HG03066 (cell line): ENCODE measurements at regions not wholly inside any gene's neighbourhood (a gene's known extent, or its start where the extent isn't known, plus 50 kb on each side); places are given as distances from the start of the nearest gene placed in this dataset.

ENCODE experiments used
- ATAC-seq: cut with Tn5 transposase; IDR thresholded peaks from one replicate; pipeline ENCODE4 v1.9.1; 2021; ENCODE audit warnings: low read depth; ENCODE audit not compliant: unreplicated experiment

GRCh38 chr9:87275047-87275725 is 222.5 kb upstream of the DAPK1 start:
- ATAC-seq = no peak

- ATAC-seq = no peak
Observed at GRCh38 chr9:87276327-87276841, 221.3 kb upstream of the DAPK1 start.

- no peak for ATAC-seq
Observed at GRCh38 chr9:87276851-87277261, 220.8 kb upstream of the DAPK1 start.

DNA sequence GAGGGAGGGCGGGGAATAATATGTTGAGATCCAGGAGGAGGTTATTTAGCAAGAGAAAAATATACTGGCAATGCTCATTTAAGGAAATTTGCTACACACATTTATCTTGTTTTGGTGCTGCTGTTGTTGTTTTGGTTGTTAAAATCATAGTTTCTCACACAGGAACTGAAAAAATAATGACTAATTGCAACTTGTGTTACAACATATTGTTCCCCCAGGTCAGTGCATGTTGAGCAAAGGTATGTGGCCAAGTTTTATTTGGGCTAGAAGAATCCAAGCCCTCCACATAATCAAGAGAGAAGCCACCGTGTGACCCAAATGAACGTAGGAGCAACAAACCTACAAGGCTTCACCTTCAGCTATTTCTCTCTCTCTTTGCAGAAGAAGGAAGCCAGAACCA is 220.3 kb upstream of the DAPK1 start:
- no peak for ATAC-seq

GRCh38 chr9:87278971-87279733 is 218.5 kb upstream of the DAPK1 start:
- ATAC-seq = no peak

DNA sequence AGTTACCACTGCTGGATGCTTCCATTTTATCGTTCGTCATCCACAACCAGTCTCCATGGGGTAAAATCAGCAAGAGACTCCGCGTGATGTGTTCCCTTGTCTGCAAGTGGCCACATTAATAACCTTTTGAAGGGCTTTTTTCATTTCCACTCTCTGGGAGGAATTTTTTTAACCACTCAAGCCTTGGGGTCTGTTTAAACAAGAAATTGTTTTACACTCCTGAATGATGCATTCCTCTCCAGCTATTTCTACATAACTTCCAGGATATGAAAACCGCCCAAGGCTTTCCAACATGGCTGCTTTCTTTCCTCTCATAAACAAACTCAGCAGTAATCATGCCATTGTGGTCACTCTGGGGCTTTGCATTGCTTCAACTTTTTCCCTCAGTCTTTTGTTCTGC is 217.2 kb upstream of the DAPK1 start:
- no peak for ATAC-seq

- no peak for ATAC-seq
Observed at GRCh38 chr9:87282538-87282937, 215.1 kb upstream of the DAPK1 start.

DNA sequence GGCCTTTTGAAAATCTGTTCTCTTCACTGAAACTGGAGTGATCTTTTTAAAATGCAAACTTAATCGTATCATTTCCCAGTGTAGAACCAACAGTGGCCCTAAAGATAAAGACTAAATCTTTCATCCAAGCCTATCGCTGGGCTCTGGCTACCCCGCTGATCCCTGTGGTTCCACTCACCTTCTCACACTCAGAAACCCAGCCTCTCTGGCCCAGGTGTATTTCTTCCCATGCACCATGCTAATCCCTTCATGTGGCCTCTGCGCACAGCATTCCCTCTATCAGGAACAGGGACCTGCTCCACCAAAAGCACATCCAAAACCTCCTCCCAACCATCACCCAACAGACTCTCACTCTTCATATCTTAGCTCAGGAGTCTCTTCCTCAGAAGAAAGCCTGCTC is 214.1 kb upstream of the DAPK1 start:
- no peak for ATAC-seq

DNA sequence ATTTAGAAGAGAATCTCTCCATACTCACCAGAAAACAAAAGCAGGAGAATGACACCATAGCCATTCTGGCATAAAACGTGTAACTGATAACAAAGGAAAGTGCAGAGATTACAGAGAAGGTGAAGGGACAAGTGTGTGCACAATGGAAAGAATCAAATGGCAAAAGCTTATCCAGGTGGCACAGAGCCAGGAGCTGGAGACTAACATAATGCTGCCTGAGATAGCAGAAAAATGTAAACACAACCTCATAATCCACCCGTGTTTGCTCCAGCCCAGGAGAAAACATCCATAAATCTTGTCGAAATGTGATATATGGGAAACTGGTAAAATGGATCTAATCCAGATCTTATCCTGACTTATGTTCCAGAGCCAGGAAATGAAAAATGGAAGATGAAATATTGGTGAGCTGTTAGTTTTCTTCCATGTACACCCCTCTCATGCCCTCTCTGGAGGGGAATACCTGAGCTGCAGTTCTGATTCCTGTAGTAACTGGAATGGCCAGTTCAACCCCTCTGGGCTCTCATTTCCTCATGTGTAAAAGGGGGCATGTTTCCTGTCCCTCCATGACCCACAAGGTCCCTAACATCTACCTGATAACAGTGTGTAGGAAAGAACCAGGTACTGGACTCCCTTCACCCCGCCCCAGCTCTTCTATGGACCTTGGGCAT is 212.3 kb upstream of the DAPK1 start:
- no peak for ATAC-seq

- no peak for ATAC-seq
Observed at GRCh38 chr9:87286506-87286905, 211.2 kb upstream of the DAPK1 start.

DNA sequence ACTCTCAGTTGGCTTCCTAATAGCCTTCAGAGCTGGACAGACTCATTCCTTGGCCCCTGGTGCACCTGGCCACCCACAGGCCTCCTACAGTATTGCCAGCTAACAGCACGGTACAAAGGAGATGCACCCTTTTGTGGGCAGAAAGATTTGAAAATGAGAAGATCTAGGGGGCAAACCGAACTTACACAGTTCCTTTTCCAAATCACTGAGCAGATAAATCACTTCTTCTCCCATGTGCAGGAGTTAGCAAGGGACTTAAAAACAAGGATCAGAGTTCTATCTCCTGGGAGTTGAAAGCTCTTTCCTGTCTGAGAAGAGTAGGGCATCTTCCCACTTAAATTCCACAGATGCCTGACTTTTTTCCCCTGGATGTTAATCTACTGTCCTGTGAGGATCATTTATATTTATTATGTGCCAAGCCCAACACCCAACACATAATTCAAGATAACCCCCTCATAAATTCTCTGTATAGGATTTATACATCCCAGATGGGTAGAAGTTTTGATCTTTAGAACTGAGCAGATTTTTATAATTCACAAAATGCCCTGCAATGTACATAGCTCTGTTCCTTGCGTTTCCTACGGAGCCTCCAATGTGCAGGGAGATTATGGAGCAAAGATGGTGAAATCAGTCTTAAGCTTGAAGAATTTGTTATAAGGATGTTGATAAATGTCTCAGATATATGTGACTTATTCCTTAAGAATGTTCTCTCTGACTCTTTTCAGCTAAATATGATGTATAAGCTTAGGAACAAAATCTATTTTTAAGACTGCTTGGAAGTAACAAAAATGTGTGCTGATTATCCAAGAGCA is 207.2 kb upstream of the DAPK1 start:
- ATAC-seq = no peak

GRCh38 chr9:87292449-87293191 is 205.0 kb upstream of the DAPK1 start:
- no peak for ATAC-seq

- no peak for ATAC-seq
Observed at GRCh38 chr9:87294126-87294525, 203.5 kb upstream of the DAPK1 start.

- ATAC-seq = no peak
Observed at GRCh38 chr9:87300915-87301314, 196.8 kb upstream of the DAPK1 start.

DNA sequence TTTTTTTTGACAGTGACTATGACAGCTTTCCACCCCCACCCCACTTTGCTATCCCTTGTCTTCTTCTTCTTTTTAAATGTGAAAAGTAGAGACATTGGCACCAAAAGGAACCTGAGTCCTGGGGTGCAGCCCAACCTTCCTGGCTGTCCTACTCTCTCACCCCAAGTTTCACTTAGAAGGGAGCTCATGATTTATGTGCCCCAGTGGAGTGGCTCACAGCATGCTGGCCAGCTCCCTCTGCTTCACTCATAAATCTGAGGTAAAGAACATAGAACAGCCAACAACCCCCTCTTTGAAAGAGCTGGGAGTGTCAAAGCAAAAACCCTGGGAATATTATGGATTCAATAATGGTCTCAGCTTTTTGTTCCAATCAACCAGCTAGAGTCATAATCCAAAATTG is 196.3 kb upstream of the DAPK1 start:
- ATAC-seq = no peak

GRCh38 chr9:87305151-87305550 is 192.5 kb upstream of the DAPK1 start:
- no peak for ATAC-seq

GRCh38 chr9:87306006-87306405 is 191.7 kb upstream of the DAPK1 start:
- no peak for ATAC-seq

- no peak for ATAC-seq
Observed at GRCh38 chr9:87307848-87308247, 189.8 kb upstream of the DAPK1 start.

GRCh38 chr9:87309236-87309635 is 188.4 kb upstream of the DAPK1 start:
- no peak for ATAC-seq
